Stimulated activated CD4-positive, alpha-beta T cell treated with anti-CD3 and anti-CD28 coated beads, Interleukin-12 subunit alpha, Interleukin-12 subunit beta, amount 100 ng/mL, for 4 hours (primary cell): ENCODE measurements at regions not wholly inside any gene's neighbourhood (a gene's known extent, or its start where the extent isn't known, plus 50 kb on each side); places are given as distances from the start of the nearest gene placed in this dataset.
"Not testable (repeated sequence)": the region's sequence is repeated elsewhere in the genome, so short reads cannot be mapped to it uniquely, and the experiment has no call there.

ENCODE experiments used
- DNase-seq: peaks from one replicate; pipeline ENCODE4 v3.0.0-alpha.2; 2020

DNA sequence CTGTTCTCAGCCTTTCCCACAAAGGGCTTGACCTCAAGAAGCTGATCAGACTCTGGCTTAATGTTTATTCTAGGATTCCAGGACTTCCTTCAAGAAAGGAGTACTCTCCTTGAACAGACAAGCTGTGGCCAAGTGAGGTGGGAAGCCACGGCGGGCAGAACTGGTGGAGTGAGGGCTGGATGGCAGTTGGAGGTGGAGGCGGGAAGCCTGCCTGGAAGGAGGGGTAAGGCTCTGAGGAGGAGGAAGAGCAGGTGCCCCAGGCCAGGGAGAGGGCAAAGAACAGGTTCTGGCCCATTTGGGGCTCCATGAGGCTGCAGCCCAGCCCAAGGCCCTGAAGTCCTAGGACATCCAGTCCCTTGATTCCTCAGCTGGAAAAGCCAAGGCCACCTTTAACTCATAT, 143.9 kb downstream of the CYP26B1 start:
- no peak for DNase-seq

DNA sequence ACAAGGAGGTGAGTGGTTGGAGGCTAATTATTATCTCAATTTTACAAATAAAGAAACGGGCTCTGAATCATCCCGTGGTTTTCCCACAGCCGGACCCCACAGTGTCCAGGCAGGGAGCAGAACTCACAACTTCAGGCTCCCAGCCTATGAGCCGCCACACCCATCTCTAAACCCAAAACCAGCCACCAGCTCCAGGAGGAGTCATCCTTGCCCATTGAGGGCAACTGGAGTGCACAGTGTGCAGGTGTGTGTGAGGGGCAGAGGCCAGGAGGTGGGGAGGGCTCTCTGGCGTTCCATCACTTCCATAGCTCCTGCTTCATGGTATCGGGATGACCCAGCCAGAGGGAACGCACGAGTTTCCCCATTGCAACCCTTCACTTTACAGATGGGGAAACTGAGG, 144.5 kb downstream of the CYP26B1 start:
- DNase-seq = no peak

DNA sequence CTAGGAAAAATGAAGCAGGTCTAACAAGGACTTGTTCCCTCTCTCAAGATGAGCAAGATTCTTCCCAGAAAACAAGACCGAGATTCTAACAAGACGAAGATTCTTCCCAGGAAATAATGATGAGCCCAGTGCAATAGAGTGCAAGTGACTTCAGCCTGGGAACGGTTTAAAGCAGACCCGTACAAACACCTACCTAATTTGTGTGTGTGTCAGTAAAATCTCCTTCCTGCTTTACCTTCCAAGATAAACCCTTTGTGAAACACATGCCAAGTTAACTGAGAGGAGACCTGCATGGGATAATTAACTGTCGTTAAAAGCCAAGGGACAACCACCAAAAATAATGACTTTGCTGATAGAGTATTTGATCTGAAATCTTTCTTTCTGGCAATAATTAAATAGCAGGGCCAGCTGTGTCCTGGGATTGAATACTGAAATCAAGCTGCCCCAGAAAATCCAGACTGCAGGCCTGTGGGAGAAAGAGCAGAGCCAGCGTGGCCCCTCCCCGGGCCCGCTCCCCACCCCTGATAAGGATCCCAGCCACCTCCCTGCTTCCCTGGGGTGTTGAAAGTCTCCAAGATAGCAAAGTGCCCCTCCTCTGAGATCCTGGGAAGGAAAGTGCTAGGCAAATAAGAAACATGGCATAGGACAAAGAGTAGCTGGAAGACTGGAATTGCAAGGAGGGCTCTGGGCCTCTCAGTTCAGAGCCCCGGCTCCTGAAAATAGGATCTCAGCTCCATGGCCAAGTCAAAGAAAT, 145.5 kb downstream of the CYP26B1 start:
- DNase-seq = no peak

DNA sequence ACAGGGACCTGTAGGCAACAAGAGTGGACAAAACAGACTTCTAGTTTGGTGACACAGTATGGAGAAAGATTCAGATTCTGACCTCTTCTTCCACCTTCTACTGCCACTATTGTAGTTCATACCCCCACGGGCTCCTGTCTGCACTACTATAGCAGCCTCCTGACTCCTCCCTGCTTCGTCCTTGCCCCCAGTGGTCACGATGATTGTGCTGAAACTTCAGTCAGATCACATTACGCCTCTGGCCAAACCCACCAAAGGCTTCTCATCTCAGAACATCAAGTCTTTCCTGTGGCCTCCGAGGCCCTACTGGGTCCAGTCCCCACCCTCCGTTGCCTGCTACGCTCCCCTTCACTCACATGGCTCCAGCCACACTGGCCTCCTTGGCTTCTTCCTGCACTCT, 147.6 kb downstream of the CYP26B1 start:
- no peak for DNase-seq

DNA sequence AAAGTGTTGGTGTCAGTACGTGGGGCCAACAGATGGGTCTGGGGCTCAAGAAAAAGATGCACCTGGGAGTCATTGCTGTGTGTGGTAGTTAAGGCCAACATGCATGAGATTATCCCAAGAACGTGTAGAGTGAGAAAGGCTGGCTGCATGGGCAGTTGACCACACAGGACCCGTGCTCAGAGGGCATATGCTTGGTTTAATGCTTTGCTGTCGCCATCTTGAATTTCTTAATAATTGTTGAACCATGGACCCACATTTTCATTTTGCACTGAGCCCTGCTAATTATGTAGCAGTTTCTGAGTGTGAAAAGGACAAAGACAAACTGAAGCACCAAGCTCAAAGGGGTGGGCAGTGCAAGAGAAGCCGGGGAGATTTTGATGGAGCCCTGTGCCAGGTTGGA, 148.1 kb downstream of the CYP26B1 start:
- no peak for DNase-seq

DNA sequence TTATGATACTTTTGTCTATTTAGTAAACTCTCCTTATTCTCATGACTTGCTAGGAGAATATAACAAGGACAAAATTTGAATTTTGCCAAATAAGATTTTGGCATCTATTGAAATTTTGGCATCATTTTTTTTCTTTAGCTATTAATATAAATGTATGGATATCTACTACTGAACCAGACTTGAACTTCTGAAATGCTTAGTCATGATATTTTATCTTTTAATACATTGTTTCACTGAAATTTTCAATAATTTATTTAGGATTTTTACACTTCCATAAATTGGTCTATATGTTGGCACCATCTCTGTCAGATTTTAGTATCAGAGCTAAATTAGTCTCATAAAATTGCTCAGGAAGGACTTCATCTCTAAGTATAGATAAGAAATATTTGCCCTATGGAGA, 149.8 kb downstream of the CYP26B1 start:
- no peak for DNase-seq

DNA sequence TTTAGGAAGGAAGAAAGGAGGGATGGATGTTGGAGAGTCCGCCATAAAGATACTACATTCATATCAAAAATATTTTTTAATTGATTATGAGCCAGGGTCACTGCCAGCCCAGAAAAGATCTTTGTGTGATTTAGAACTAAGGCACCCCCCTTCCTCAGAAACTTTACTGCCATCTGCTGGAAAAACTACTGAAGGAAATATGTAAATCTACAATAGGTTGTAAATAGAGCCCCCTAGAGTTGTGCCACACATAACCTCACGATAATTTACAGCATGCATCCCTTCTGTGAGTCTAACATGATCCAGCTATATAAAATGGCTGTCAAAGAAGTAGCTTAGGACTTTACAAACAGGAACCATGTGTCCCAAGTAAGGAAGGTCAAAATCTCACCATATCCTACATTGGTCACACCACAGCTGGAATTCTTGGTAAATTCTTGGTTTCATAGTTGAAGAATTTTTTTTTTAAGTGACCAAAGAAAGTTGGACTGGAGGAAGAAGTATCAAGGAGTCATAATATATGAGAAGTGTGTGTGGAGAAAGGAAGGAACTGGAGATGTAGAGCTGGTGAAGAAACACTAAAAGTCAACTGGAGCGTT, 152.5 kb downstream of the CYP26B1 start:
- no peak for DNase-seq

DNA sequence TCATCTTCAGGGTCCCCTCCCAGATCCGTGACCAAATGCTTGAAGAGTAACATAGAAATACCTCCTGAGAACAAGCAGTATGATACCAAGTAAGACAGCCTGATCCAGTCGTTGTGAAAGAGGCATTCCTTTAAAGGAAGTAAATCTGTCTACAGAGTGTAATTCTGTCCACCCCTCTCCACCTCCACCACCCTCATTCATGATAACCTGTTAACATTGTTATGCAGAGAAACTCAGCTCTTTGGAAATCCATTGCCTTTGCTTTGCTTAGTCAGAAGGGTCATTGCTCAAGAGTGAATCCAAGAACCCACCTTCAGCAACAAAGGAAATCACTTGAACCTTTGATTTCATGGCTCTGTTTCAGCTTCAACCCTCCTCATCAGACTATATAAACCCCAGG, 155.6 kb downstream of the CYP26B1 start:
- DNase-seq = no peak

DNA sequence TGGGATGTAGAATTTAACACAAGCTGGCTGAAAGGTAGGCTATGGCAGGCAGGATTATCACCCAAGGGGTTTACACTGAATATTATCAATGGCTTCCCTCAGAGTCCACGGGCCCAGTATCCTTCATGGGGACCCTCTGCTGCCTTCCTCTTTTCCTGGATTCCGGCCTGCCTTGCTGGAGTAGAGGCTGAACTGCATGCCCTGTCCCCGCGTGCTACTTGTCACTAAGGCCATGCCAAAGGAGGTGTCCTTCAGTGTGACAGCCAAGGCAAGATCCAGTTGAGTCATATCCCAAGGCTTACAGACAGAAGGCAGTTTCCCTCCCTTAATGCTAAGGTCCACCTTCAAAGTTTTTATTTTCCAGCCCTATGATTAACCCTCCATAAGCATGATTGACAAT, 156.3 kb downstream of the CYP26B1 start:
- no peak for DNase-seq

DNA sequence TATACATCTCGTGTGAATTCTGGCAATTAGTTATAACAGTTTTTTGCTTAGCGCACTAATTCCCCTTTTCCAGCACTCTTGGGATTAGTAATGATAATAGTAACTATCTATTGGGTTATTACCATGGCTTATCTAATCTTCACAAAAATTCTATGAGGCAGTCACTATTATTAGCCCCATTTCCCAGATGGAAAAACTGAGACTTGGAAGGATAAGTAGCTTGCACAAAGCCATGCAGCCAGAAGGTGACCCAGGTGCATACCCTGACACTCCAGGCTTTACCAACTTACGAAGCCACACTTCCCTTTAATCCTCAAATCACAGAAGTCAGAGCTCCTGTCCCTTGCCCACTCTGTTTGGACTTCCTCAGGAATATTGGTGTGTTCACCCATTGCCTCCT, 156.8 kb downstream of the CYP26B1 start:
- no peak for DNase-seq

DNA sequence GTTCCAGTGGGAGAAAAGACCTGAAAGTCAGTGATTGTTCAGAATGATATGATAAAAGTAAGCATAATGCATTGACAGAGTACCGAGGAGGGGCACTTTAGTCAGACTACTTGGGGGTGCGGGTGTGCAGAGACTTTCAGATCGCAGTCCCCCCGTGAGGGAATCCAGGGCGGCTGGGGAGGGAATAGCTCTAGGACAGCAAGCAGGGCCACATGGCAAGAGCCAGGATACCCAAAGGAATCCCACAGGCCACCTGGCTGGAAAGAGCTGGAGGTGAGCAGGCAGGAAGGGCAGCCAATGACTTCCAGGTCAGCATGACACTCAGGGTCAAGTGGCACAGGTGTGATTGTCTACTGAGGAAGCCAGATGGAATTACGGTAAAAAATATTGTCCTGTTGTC, 157.5 kb downstream of the CYP26B1 start:
- DNase-seq = no peak

DNA sequence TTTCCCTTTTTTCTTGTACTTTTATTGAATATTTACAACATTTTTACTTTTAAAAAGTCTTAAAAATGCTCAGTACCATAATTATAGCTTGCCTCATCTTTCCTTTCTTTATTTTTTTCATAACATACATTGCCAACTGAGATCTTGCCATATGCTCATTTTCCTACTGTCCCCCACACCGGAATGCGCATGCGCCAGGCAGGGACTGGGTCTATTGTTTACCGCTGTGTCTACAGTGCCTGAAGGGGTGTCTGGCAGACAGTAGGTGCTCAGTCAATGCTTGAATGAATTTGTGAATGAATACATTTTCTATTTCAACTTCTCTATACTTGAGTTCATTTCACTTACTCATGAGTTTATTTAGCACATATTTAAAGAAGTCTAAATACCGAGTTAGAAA, 158.0 kb downstream of the CYP26B1 start:
- DNase-seq = no peak

DNA sequence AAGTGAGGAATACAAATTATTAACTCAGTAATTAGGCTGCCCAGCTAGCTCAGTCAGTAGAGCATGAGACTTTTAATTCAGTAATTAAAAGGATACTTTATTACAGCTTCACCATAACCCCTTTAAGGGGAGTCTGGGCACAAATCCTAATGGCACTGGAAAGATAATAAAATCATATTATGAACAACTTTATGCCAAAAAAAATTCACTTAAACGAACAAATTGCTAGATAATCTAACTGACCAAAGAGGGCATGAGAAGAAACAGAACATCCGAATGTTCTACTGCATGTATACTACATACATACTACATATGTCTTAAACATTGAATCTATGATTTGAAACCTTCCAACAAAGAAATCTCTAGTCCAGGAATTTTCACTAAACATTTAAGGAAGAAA, 159.5 kb downstream of the CYP26B1 start:
- DNase-seq = no peak

DNA sequence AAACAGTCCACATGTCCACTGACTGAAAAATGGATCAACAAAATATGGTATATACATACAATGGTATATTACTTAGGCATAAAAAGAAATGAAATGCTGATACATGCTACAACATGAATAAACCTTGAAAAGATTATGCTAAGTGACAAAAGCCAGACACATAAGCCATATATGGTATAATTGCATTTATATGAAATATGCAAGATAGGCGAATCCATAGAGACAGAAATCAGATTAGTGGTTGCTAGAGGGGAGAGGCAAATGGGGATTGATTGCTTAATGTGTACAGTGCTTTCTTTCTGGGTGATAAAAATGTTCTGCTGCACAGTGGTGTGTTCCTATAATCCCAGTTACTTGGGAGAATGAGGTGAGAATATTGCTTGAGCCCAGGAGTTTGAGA, 171.0 kb downstream of the CYP26B1 start:
- no peak for DNase-seq

DNA sequence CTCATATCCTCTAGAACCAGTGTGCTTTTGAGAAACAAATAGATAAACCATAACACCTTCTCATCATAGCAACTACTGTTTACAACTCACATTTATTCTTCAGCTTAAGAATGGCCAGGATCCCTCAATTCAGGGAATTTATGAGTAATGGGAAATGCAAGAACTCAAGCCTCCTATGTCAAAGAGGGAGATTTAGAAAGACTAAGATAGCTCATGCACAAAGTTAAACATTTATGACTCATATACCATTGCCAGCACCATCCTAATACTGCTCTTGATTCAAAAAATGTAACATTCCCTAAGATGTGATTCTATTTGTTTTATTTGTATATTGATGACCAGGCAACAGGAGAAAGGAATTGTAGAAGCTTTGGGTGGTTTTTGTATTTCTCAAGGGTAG, 172.8 kb downstream of the CYP26B1 start:
- DNase-seq = no peak

DNA sequence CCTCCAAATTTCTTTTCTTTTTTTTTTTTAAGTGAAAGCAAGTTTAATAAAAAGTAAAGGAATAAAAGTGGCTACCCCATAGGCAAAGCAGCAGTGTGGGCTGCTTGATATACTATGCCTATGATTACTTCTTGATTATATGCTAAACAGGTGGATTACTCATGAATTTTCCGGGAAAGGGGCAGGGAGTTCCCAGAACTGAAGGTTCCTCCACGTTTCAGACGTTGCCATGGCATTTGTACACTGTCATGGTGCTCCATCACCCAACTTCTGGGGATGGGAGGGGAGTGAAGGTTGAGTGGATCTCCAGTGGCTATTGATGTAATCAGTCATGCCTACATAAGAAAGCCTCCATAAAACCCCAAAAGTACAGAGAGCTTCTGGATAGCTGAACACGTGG, 176.2 kb downstream of the CYP26B1 start:
- no peak for DNase-seq

DNA sequence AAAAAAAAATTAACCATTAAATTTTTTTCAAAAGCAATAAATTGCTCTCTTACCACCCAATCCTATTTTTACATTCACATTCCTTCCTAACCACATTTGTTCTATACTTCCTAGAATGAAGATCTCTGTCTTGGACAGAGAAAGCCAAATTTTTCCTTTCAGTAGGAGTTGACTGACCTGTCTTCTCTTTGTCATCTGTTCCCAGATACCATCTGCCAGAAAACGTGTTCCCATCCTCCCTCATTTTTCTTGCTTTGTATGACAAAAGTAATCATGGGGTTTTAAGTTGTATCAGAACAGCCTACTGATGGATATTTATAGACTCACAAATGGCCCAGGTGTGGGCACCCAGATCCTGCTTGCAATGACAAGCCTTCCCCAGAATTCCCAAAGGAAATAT, 182.1 kb downstream of the CYP26B1 start:
- DNase-seq = no peak

DNA sequence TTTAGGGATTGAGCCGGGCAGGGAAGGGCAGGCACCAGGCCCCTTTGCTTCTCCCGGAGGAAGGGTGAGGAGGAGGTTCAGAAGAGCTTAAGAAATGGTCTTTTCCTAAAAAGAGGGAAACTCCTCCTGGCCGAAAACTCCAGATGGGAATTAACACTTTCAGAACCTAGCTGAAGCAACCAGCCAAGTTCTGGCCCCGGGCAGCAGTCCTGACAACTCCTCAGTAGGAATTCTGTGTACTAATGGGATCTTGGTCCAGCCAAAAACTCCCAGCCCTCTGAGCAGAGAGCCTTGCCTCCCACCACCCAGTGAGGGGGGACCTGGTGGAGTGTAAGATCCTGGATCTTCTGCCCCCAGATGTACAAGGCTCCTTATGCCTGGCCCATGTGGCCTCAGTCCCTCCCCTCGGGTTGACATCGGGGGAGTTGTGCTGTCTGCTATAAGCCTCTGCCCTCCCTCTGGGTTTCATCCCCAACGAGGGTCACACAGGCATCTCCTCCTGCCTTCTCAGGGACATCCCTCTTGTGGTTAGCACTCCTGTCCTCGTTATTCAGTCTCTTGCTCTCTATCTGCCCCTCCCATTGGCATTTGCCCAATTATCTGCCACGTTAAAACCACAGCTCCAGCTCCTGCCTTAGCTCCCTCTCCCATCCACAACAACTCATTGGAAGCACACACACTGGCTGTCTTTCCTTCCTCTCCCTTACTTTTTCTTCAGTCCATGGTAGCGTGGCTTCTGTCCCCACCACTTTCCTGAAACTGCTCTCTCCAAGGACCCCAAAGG, 184.6 kb downstream of the CYP26B1 start:
- no peak for DNase-seq

DNA sequence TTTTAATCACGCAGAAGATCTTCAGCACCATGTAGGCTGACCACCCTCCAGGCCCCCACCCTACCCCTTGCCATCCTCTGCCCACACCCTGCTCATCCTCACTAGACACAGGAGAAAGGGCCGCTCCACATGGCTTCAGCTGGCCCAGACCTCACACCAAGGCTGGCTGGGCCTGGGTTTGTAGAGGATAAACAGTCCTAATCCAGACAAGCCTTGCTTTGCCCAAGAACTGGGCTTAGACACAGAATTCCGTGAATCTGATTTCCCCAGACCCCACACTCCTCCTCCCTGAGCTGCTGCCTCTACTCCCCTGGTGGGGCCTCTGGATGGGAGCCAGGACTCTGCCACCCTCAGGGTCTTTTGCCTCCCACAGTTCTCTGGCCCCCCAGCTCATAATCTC, 185.3 kb downstream of the CYP26B1 start:
- no peak for DNase-seq

DNA sequence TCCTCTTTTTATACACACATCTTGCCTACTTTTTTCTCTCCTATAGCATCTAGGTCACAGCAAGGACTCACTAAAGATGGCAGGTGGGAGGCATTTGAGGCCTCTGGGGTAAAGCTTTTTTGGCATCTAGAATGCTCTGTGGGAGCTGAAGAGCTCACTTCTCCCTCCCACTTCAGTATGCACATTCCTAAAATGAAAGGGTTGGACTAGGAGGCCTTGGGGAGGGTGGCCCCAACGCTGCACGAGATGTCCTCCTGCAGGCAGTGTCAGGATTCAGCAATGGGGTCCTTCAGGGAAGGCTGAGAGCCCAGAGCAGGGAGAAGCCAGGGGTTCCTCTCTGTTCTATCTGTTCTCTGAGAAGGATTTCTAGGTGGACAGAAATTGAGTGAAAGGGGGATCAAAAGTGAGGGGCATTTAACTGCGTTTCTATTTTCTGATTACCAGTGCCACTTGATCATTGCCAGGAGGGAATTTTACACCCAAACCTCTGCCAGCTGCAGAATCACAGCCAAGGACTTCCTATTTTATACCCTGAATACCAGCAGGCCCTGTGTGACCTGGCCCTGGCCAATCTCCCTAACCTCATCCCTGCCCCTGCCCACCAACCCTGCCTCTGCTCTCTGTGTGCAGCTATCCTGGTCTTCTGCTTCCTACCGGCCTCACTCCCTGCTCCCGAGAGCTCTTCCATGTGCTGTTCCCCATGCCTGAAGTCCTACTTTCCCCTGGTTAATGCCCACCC, 186.2 kb downstream of the CYP26B1 start:
- DNase-seq = no peak

DNA sequence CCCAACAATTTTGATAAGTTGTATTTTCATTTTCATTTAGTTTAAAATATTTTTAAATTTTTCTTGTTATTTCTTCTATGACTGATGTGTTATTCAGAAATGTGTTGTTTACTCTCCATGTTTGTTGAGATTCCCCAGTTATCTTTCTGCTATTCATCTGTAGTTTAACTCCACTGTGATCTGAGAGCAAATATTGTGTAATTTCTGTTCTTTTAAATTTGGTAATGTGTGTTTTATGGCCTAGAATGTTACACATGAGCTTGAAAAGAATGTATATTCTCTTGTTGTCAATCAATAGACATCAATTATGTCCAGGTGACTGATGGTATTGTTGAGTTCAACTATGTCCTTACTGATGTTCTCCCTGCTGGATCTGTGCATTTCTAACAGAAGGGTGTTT, 188.2 kb downstream of the CYP26B1 start:
- DNase-seq = no peak

DNA sequence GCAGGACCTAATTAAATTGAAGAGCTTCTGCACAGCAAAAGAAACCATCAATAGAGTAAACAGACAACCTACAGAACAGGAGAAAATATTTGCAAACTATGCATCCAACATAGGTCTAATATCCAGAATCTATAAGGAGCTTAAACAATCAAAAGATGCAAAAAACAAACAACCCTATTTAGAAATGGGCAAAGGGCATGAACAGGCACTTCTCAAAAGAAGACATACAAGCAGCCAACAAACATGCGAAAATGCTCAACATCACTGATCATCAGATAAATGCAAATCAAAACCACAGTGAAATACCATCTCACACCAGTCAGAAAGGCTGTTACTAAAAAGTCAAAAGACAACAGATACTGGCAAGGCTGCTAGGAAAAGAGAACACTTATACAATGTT, 189.2 kb downstream of the CYP26B1 start:
- not testable (repeated sequence) for DNase-seq

DNA sequence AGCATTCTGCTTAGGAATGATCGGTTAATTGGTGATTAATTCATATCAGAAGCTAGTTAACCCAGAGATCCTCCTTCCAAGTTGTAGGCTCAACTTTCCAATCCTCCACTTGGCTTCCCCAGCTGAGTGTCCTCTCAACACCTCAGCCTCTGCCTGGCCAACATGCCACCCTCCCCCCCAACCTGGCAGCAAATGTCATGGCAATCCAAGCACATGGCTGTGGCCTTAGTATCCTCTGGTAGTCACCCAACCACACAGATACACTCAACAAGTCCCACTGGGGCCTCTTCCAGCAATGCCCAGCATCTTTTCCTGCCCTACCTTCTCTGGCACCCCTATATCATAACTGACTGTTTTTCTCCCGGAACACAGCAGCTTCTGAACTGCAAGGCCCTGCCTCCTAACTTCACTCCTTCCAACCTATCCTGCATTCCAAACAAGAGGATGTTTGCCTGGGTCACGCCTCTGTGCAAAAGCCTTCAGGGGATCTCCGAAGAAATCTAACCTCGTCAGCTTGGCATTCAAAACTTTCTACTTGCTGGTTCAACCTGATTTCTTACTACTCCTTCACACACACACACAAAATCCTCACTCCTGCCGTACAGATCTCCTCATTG, 195.0 kb downstream of the CYP26B1 start:
- no peak for DNase-seq
